Upper lobe of left lung (tissue), 4 donors: ENCODE measurements at regions not wholly inside any gene's neighbourhood (a gene's known extent, or its start where the extent isn't known, plus 50 kb on each side); places are given as distances from the start of the nearest gene placed in this dataset.

Experiments used
- EP300 ChIP-seq, 4 donors: sonication (generic); formaldehyde crosslinking; IDR thresholded peaks; one replicate each; pipeline ENCODE4 v1.5.1; 2017; ENCODE audit warnings: antibody characterized with exemption in 4 of 4, control low read depth in 2 of 4
- POLR2AphosphoS5 ChIP-seq, 2 donors: sonication (generic); formaldehyde crosslinking; IDR thresholded peaks; one replicate each; pipeline ENCODE4 v1.5.1; 2017; ENCODE audit warnings: antibody characterized with exemption in 2 of 2
- TF ChIP-seq, protein P1 (sequence below), 6 experiments: fragments of 450-650 bp in 4 of 6; fragments of 200-600 bp in 2 of 6; sonication (generic) in 2 of 6; IDR thresholded peaks; one replicate each; pipeline ENCODE4 v1.5.1; 2016 to 2019; ENCODE audit warnings: antibody characterized with exemption in 6 of 6

DNA sequence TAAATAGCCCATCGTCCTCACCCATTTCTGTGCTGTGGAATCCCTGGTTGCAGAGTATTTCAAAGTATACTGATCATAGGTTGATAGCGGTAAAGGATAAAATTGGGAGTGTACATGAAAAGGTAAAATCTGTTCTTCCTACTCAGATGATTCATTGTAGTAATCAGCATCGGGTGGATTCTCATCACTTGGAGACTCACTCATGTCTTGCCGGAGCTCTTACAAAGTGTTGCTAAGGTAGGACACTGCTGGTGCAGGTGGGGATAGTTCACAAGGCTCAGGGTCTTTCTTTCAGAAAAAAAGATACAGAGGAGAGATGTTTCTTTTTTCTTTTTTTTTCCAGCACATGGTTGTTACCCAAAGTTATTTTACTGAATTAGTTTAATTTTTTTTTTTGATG lies 84.8 kb downstream of the MTNR1B start:
- TF ChIP-seq, protein P1, sequence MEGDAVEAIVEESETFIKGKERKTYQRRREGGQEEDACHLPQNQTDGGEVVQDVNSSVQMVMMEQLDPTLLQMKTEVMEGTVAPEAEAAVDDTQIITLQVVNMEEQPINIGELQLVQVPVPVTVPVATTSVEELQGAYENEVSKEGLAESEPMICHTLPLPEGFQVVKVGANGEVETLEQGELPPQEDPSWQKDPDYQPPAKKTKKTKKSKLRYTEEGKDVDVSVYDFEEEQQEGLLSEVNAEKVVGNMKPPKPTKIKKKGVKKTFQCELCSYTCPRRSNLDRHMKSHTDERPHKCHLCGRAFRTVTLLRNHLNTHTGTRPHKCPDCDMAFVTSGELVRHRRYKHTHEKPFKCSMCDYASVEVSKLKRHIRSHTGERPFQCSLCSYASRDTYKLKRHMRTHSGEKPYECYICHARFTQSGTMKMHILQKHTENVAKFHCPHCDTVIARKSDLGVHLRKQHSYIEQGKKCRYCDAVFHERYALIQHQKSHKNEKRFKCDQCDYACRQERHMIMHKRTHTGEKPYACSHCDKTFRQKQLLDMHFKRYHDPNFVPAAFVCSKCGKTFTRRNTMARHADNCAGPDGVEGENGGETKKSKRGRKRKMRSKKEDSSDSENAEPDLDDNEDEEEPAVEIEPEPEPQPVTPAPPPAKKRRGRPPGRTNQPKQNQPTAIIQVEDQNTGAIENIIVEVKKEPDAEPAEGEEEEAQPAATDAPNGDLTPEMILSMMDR (IDR thresholded peaks at IDR 0.05), result no peak
- no peak for TF ChIP-seq EP300 (IDR thresholded peaks at IDR 0.05)
- no peak for TF ChIP-seq POLR2AphosphoS5 (IDR thresholded peaks at IDR 0.05)
